ENCODE measurements at regions not wholly inside any gene's neighbourhood (a gene's known extent, or its start where the extent isn't known, plus 50 kb on each side); places are given as distances from the start of the nearest gene placed in this dataset.

GRCh38 chr7:85736085-85736484 is 549.2 kb upstream of the SEMA3D start:
- TF ChIP-seq EZH2 (IDR thresholded peaks at IDR 0.05) = no peak
- no peak for TF ChIP-seq ZFX (IDR thresholded peaks at IDR 0.05)
- no peak for TF ChIP-seq POLR2AphosphoS5 (IDR thresholded peaks at IDR 0.05; ENCODE audit: low read depth, low read length)
- no peak for TF ChIP-seq POLR2A (IDR thresholded peaks at IDR 0.05; ENCODE audit: borderline replicate concordance, extremely low read depth, insufficient read depth, insufficient read length)
- TF ChIP-seq CTCF (IDR thresholded peaks at IDR 0.05 in 2 of 3, conservative IDR thresholded peaks at IDR 0.05 in 1 of 3; ENCODE audit: borderline replicate concordance in 1 of 3, insufficient read depth in 1 of 3, low read depth in 2 of 3, low read length in 2 of 3) = no peak
- TF ChIP-seq YY1 (IDR thresholded peaks at IDR 0.05; ENCODE audit: extremely low read depth, insufficient replicate concordance, low read depth, low read length) = no peak
- TF ChIP-seq CEBPB (IDR thresholded peaks at IDR 0.05; ENCODE audit: low read depth) = no peak
- TF ChIP-seq FOSL1 (IDR thresholded peaks at IDR 0.05; ENCODE audit: low read depth) = no peak
- no peak for TF ChIP-seq REST (IDR thresholded peaks at IDR 0.05; ENCODE audit: low read depth)
- no peak for TF ChIP-seq SRF (IDR thresholded peaks at IDR 0.05; ENCODE audit: low read depth)
- no peak for TF ChIP-seq MAX (IDR thresholded peaks at IDR 0.05)
- no peak for TF ChIP-seq RAD21 (IDR thresholded peaks at IDR 0.05; ENCODE audit: low read depth)
- TF ChIP-seq ELF1 (IDR thresholded peaks at IDR 0.05; ENCODE audit: borderline replicate concordance, low read depth) = no peak
